Activated T-helper 17 cell treated with anti-CD3 and anti-CD28 coated beads, Interleukin-2, amount 50 U/mL, for 72 hours (primary cell): ENCODE measurements at regions not wholly inside any gene's neighbourhood (a gene's known extent, or its start where the extent isn't known, plus 50 kb on each side); places are given as distances from the start of the nearest gene placed in this dataset.

Source experiments
- ATAC-seq: fragments of 150-1000 bp; cut with Tn5 transposase; replicated peaks from 2 replicates; pipeline ENCODE4 v1.10.0; 2021; ENCODE audit warnings: mild to moderate bottlenecking, moderate library complexity
- H3K27ac Mint-ChIP-seq: one replicate; pipeline ENCODE4 v1.8.0; 2022; ENCODE audit warnings: mixed read lengths
- H3K27me3 Mint-ChIP-seq: one replicate; pipeline ENCODE4 v1.8.0; 2022; ENCODE audit warnings: mixed read lengths
- H3K36me3 Mint-ChIP-seq: one replicate; pipeline ENCODE4 v1.8.0; 2022; ENCODE audit warnings: low read depth, mild to moderate bottlenecking, mixed read lengths
- H3K4me1 Mint-ChIP-seq: one replicate; pipeline ENCODE4 v1.8.0; 2022; ENCODE audit warnings: mixed read lengths
- H3K4me3 Mint-ChIP-seq: one replicate; pipeline ENCODE4 v1.8.0; 2022; ENCODE audit warnings: mild to moderate bottlenecking, mixed read lengths
- H3K9me3 Mint-ChIP-seq: one replicate; pipeline ENCODE4 v1.8.0; 2022; ENCODE audit warnings: mixed read lengths

GRCh38 chr2:65514555-65515195, 82.3 kb upstream of the SPRED2 start:
- Mint-ChIP-seq H3K4me3 (no peak overlapping the region), H3K4me1 (no peaks in the 10 kb centered on the region), H3K36me3 (no peaks in the 10 kb centered on the region), H3K27me3 (no peaks in the 10 kb centered on the region), H3K27ac (no peak overlapping the region), H3K9me3 (no peaks in the 10 kb centered on the region)
- ATAC-seq, result no peak

- Mint-ChIP-seq H3K27ac (no peak overlapping the region), H3K27me3 (no peaks in the 10 kb centered on the region), H3K9me3 (no peaks in the 10 kb centered on the region), H3K4me1 (no peaks in the 10 kb centered on the region), H3K36me3 (no peaks in the 10 kb centered on the region), H3K4me3 (no peak overlapping the region)
- no peak for ATAC-seq
Observed at GRCh38 chr2:65512783-65513182, 80.4 kb upstream of the SPRED2 start.

- Mint-ChIP-seq H3K27ac (no peak overlapping the region), H3K9me3 (no peaks in the 10 kb centered on the region), H3K36me3 (no peaks in the 10 kb centered on the region), H3K4me3 (no peak overlapping the region), H3K4me1 (no peaks in the 10 kb centered on the region), H3K27me3 (peaks cover 4% of the 10 kb centered on the region)
- ATAC-seq, result no peak
Observed at GRCh38 chr2:65511306-65511705, 78.9 kb upstream of the SPRED2 start.

- no peaks in the 10 kb centered on the region for H3K9me3 Mint-ChIP-seq
- no peaks in the 10 kb centered on the region for H3K4me1 Mint-ChIP-seq
- H3K36me3 Mint-ChIP-seq, result no peaks in the 10 kb centered on the region
- no peak overlapping the region for H3K4me3 Mint-ChIP-seq
- peaks cover 11% of the 10 kb centered on the region for H3K27me3 Mint-ChIP-seq
- H3K27ac Mint-ChIP-seq, result no peak overlapping the region
- no peak for ATAC-seq
Observed at GRCh38 chr2:65508225-65508624, 75.8 kb upstream of the SPRED2 start.

GRCh38 chr2:65507102-65508069, 75.0 kb upstream of the SPRED2 start:
- Mint-ChIP-seq H3K27ac (no peak overlapping the region), H3K4me3 (no peak overlapping the region), H3K36me3 (no peaks in the 10 kb centered on the region), H3K9me3 (no peaks in the 10 kb centered on the region), H3K4me1 (no peaks in the 10 kb centered on the region), H3K27me3 (peaks cover 11% of the 10 kb centered on the region)
- ATAC-seq, result no peak

GRCh38 chr2:65504814-65505697, 72.7 kb upstream of the SPRED2 start:
- Mint-ChIP-seq H3K9me3 (no peaks in the 10 kb centered on the region), H3K27ac (no peak overlapping the region), H3K4me1 (no peaks in the 10 kb centered on the region), H3K27me3 (peaks cover 11% of the 10 kb centered on the region), H3K36me3 (no peaks in the 10 kb centered on the region), H3K4me3 (no peak overlapping the region)
- ATAC-seq, result no peak

- H3K36me3 Mint-ChIP-seq, result no peaks in the 10 kb centered on the region
- no peak for ATAC-seq
- H3K4me1 Mint-ChIP-seq, result no peaks in the 10 kb centered on the region
- no peak overlapping the region for H3K4me3 Mint-ChIP-seq
- peaks cover 11% of the 10 kb centered on the region for H3K27me3 Mint-ChIP-seq
- H3K27ac Mint-ChIP-seq, result no peak overlapping the region
- no peaks in the 10 kb centered on the region for H3K9me3 Mint-ChIP-seq
Observed at GRCh38 chr2:65504201-65504600, 71.8 kb upstream of the SPRED2 start.

- Mint-ChIP-seq H3K27ac (no peak overlapping the region), H3K4me1 (no peaks in the 10 kb centered on the region), H3K9me3 (no peaks in the 10 kb centered on the region), H3K27me3 (peaks cover 14% of the 10 kb centered on the region), H3K36me3 (no peaks in the 10 kb centered on the region), H3K4me3 (no peak overlapping the region)
- ATAC-seq, result no peak
Observed at GRCh38 chr2:65503746-65504145, 71.3 kb upstream of the SPRED2 start.

GRCh38 chr2:65501836-65502235, 69.4 kb upstream of the SPRED2 start:
- Mint-ChIP-seq H3K4me1 (no peaks in the 10 kb centered on the region), H3K9me3 (no peaks in the 10 kb centered on the region), H3K36me3 (no peaks in the 10 kb centered on the region), H3K4me3 (no peak overlapping the region), H3K27me3 (peaks cover 18% of the 10 kb centered on the region), H3K27ac (no peak overlapping the region)
- ATAC-seq, result no peak

- Mint-ChIP-seq H3K4me3 (no peak overlapping the region), H3K4me1 (no peaks in the 10 kb centered on the region), H3K36me3 (no peaks in the 10 kb centered on the region), H3K27me3 (peaks cover 18% of the 10 kb centered on the region), H3K9me3 (no peaks in the 10 kb centered on the region), H3K27ac (no peak overlapping the region)
- no peak for ATAC-seq
Observed at GRCh38 chr2:65501074-65501473, 68.7 kb upstream of the SPRED2 start.

- Mint-ChIP-seq H3K36me3 (no peaks in the 10 kb centered on the region), H3K27me3 (peaks cover 18% of the 10 kb centered on the region), H3K9me3 (no peaks in the 10 kb centered on the region), H3K4me1 (no peaks in the 10 kb centered on the region), H3K4me3 (no peak overlapping the region), H3K27ac (no peak overlapping the region)
- no peak for ATAC-seq
Observed at GRCh38 chr2:65500310-65501040, 68.1 kb upstream of the SPRED2 start.

GRCh38 chr2:65499216-65499615, 66.8 kb upstream of the SPRED2 start:
- Mint-ChIP-seq H3K36me3 (no peaks in the 10 kb centered on the region), H3K9me3 (no peaks in the 10 kb centered on the region), H3K27ac (no peak overlapping the region), H3K4me1 (no peaks in the 10 kb centered on the region), H3K27me3 (peaks cover 11% of the 10 kb centered on the region), H3K4me3 (no peak overlapping the region)
- no peak for ATAC-seq

GRCh38 chr2:65498396-65498795, 66.0 kb upstream of the SPRED2 start:
- Mint-ChIP-seq H3K36me3 (no peaks in the 10 kb centered on the region), H3K27me3 (peaks cover 11% of the 10 kb centered on the region), H3K9me3 (no peaks in the 10 kb centered on the region), H3K4me1 (no peaks in the 10 kb centered on the region), H3K4me3 (no peak overlapping the region), H3K27ac (no peak overlapping the region)
- ATAC-seq, result no peak
